Fibroblast of pulmonary artery (primary cell): ENCODE measurements at regions not wholly inside any gene's neighbourhood (a gene's known extent, or its start where the extent isn't known, plus 50 kb on each side); places are given as distances from the start of the nearest gene placed in this dataset.
"Not testable (repeated sequence)": the region's sequence is repeated elsewhere in the genome, so short reads cannot be mapped to it uniquely, and the experiment has no call there.

Source experiments
- DNase-seq: peaks from one replicate; pipeline ENCODE4 v3.0.0-alpha.2; 2010; ENCODE audit warnings: low read depth
- H3K4me3 ChIP-seq: replicated peaks from 2 replicates; pipeline ENCODE4 v1.5.1; 2011; ENCODE audit warnings: low read depth, mild to moderate bottlenecking, control low read depth, low read length, moderate library complexity
- CTCF ChIP-seq: IDR thresholded peaks from 2 replicates; pipeline ENCODE4 v1.5.1; 2011; ENCODE audit warnings: mild to moderate bottlenecking, control low read depth, low read length, inconsistent platforms; ENCODE audit errors: missing control alignments

GRCh38 chr5:75869891-75870290 lies 152.7 kb upstream of the POC5 start:
- DNase-seq: no peak
- H3K4me3 ChIP-seq: no peak overlapping the region
- no peak for TF ChIP-seq CTCF

GRCh38 chr5:75862872-75863271 lies 145.6 kb upstream of the POC5 start:
- H3K4me3 ChIP-seq: no peak overlapping the region
- no peak for DNase-seq
- no peak for TF ChIP-seq CTCF

- DNase-seq, H3K4me3 ChIP-seq: not testable (repeated sequence)
Observed at GRCh38 chr5:75859621-75860020, 142.4 kb upstream of the POC5 start.

- no peak overlapping the region for H3K4me3 ChIP-seq
- TF ChIP-seq CTCF: no peak
- no peak for DNase-seq
Observed at GRCh38 chr5:75856056-75856455, 138.8 kb upstream of the POC5 start.

- H3K4me3 ChIP-seq: no peak overlapping the region
- no peak for DNase-seq
- no peak for TF ChIP-seq CTCF
Observed at GRCh38 chr5:75848077-75848476, 130.8 kb upstream of the POC5 start.

GRCh38 chr5:75847561-75848021 lies 130.4 kb upstream of the POC5 start:
- DNase-seq: no peak
- TF ChIP-seq CTCF: no peak
- no peak overlapping the region for H3K4me3 ChIP-seq

GRCh38 chr5:75844301-75844700 lies 127.1 kb upstream of the POC5 start:
- no peak for DNase-seq
- no peak for TF ChIP-seq CTCF
- H3K4me3 ChIP-seq: no peak overlapping the region
